ENCODE measurements at regions not wholly inside any gene's neighbourhood (a gene's known extent, or its start where the extent isn't known, plus 50 kb on each side); places are given as distances from the start of the nearest gene placed in this dataset.

DNA sequence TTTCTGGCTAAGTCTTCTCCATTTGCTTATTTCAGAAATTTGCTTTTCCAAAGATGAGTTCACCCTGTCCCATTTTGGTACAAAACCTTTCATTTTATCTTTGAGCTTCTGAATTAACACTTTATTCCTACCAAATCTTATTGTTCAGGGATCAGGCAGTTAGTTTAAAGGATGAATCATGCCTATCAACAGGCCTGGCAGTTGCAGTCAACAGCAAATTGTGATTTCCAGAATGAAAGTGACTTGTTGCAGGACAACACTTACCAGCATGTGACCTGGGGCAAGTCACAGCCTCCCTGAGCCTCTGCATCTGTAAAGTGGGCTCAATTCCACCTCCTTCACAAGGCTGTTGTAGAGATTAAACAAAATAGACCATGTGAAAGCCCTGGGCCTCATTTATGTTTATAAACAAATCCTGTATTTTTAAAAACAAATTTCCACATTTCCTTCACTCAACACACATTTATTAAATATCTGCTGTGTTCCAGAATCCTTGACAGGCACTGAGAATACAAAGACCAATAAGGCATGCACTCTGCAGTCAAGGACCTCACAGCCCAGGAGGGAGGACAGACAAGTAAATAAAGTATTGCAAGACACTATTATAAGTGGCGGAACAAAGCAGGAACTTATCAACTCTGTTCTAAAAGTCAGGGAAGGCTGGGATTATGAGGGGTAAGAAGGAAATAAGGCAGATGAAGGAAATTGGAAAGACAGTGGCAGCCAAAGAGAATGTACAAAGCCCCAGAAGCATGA lies 359.1 kb upstream of the IL12A start:
- Histone ChIP-seq H3K27ac (no peak overlapping the region), H3K36me3 (no peaks in the 10 kb centered on the region), H3K27me3 (no peaks in the 10 kb centered on the region), H3K4me1 (no peaks in the 10 kb centered on the region), H3K9me3 (no peaks in the 10 kb centered on the region), H3K4me3 (no peak overlapping the region)
- TF ChIP-seq, protein P1, sequence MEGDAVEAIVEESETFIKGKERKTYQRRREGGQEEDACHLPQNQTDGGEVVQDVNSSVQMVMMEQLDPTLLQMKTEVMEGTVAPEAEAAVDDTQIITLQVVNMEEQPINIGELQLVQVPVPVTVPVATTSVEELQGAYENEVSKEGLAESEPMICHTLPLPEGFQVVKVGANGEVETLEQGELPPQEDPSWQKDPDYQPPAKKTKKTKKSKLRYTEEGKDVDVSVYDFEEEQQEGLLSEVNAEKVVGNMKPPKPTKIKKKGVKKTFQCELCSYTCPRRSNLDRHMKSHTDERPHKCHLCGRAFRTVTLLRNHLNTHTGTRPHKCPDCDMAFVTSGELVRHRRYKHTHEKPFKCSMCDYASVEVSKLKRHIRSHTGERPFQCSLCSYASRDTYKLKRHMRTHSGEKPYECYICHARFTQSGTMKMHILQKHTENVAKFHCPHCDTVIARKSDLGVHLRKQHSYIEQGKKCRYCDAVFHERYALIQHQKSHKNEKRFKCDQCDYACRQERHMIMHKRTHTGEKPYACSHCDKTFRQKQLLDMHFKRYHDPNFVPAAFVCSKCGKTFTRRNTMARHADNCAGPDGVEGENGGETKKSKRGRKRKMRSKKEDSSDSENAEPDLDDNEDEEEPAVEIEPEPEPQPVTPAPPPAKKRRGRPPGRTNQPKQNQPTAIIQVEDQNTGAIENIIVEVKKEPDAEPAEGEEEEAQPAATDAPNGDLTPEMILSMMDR (IDR thresholded peaks at IDR 0.05): no peak
- intact Hi-C loops (cut with DNase I; ENCODE audit: low total_unique reads): loop anchor here (10.0 kb wide), 1 partner anchor 105 kb away; no protein-coding TSS in a partner anchor
- no peak for DNase-seq

GRCh38 chr3:159631226-159631625 lies 357.4 kb upstream of the IL12A start:
- TF ChIP-seq, protein P1 (IDR thresholded peaks at IDR 0.05): no peak

GRCh38 chr3:159632128-159632527 lies 356.5 kb upstream of the IL12A start:
- H3K27me3 ChIP-seq: no peaks in the 10 kb centered on the region

More at GRCh38 chr3:159631226-159631625, 357.4 kb upstream of the IL12A start:
- H3K27ac ChIP-seq: no peak overlapping the region
- H3K27me3 ChIP-seq: no peaks in the 10 kb centered on the region
- no peaks in the 10 kb centered on the region for H3K9me3 ChIP-seq
- no peak for DNase-seq
- H3K4me3 ChIP-seq: no peak overlapping the region
- H3K36me3 ChIP-seq: no peaks in the 10 kb centered on the region
- H3K4me1 ChIP-seq: no peaks in the 10 kb centered on the region
- intact Hi-C loops (cut with DNase I; ENCODE audit: low total_unique reads): no loop called here

DNA sequence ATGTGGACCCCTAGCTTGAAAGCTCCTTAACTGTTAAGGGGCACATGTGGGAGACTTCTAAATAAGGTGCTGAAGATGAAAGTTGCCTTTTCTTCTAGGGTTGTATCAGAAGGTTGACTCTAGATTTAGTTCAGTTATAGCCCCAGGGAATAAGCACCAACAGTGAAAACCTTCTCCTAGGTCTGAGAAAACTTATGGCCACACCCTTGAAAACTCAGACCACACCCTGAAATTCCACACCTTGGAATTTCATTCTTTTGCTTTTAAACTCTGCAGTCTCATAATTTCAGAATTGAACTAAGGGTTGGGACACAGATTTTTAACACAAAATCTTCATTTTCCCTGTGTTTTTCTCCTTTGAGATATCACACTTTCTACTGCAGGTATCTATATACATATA lies 355.8 kb upstream of the IL12A start:
- Histone ChIP-seq H3K9me3 (no peaks in the 10 kb centered on the region), H3K4me3 (no peak overlapping the region), H3K27ac (no peak overlapping the region), H3K4me1 (peaks cover 0 to 7% (median 0%) of the 10 kb centered on the region in 4 donors), H3K36me3 (no peaks in the 10 kb centered on the region), H3K27me3 (no peaks in the 10 kb centered on the region)
- TF ChIP-seq, protein P1 (IDR thresholded peaks at IDR 0.05): no peak
- intact Hi-C loops (cut with DNase I; ENCODE audit: low total_unique reads): no loop called here
- DNase-seq: no peak

More at GRCh38 chr3:159632128-159632527, 356.5 kb upstream of the IL12A start:
- TF ChIP-seq, protein P1 (IDR thresholded peaks at IDR 0.05): no peak
- no peak overlapping the region for H3K27ac ChIP-seq
- H3K4me3 ChIP-seq: no peak overlapping the region
- no peaks in the 10 kb centered on the region for H3K36me3 ChIP-seq
- intact Hi-C loops (cut with DNase I; ENCODE audit: low total_unique reads): no loop called here
- DNase-seq: no peak
- H3K9me3 ChIP-seq: no peaks in the 10 kb centered on the region
- H3K4me1 ChIP-seq: peaks cover 0 to under 1% (median 0%) of the 10 kb centered on the region in 4 donors

DNA sequence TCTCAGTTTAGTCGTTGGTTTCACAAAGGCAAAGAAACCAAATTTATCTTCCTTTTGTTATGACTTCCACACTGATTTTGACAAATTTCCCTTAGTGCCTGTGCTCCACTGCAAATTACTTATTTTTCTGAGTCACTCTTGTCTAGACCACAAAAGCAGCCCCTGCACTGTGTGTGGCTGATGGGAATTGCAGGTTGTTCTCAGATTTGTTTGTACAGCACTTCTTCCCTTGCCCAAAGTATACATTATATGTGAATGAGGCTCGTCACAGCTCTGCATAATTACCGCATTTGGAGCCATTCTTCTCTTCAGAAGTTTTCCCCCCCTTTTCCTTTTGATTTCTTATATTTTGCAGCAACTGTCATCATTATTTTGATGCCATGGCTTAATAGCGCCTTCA lies 354.2 kb upstream of the IL12A start:
- no peak for DNase-seq
- intact Hi-C loops (cut with DNase I; ENCODE audit: low total_unique reads): no loop called here

More for the DNA sequence above, 354.2 kb upstream of the IL12A start:
- TF ChIP-seq, protein P1 (IDR thresholded peaks at IDR 0.05): no peak
- H3K36me3 ChIP-seq: no peaks in the 10 kb centered on the region
- H3K4me1 ChIP-seq: peaks cover 0 to 14% (median 0%) of the 10 kb centered on the region in 4 donors
- no peak overlapping the region for H3K27ac ChIP-seq
- H3K27me3 ChIP-seq: no peaks in the 10 kb centered on the region
- no peak overlapping the region for H3K4me3 ChIP-seq
- H3K9me3 ChIP-seq: no peaks in the 10 kb centered on the region
